PC-9 (cell line): ENCODE measurements at regions not wholly inside any gene's neighbourhood (a gene's known extent, or its start where the extent isn't known, plus 50 kb on each side); places are given as distances from the start of the nearest gene placed in this dataset.

Experiments used
- BruUV-seq: library from RNA; stranded (reverse); fragments of 400-500 nt; replicated peaks from 2 replicates; lab custom pipeline; 2021; lab: Mats Ljungman, UMichigan
- CTCF ChIA-PET: fragments of 300-600 bp; sonication (Branson Sonifier 250); formaldehyde crosslinking; loops from one replicate; lab custom pipeline; 2022; ENCODE audit warnings: antibody characterized with exemption; lab: Charles Lee
- POLR2A ChIA-PET: fragments of 300-600 bp; sonication (Branson Sonifier 250); formaldehyde crosslinking; loops from one replicate; lab custom pipeline; 2022; ENCODE audit warnings: antibody characterized with exemption; ENCODE audit not compliant: unreplicated experiment; lab: Charles Lee
- DNase-seq, 2 experiments: peaks; one replicate each; pipeline versions ENCODE4 v3.0.0 to v3.0.0-alpha.2; 2015 to 2022; ENCODE audit warnings: mixed read lengths in 1 of 2
- H2AFZ ChIP-seq: fragments of 200-600 bp; sonication (generic); 2 replicates; pipeline ENCODE4 v1.8.1; 2017; ENCODE audit warnings: antibody characterized with exemption
- H3F3A ChIP-seq: fragments of 200-600 bp; sonication (generic); 2 replicates; pipeline ENCODE4 v1.8.1; 2017; ENCODE audit warnings: antibody characterized with exemption, mild to moderate bottlenecking, low read depth; ENCODE audit not compliant: insufficient read depth
- H3K27ac ChIP-seq: fragments of 200-600 bp; sonication (generic); 2 replicates; pipeline ENCODE4 v1.6.1; 2016; ENCODE audit warnings: mixed run types
- H3K27me3 ChIP-seq: fragments of 200-600 bp; sonication (generic); 2 replicates; pipeline ENCODE4 v1.6.1; 2016; ENCODE audit warnings: low read depth, mixed run types; ENCODE audit not compliant: insufficient read depth
- H3K36me3 ChIP-seq: fragments of 200-600 bp; sonication (generic); 2 replicates; pipeline ENCODE4 v1.6.1; 2016; ENCODE audit warnings: low read depth, mixed run types
- H3K4me1 ChIP-seq: fragments of 200-600 bp; sonication (generic); replicated peaks from 2 replicates; pipeline ENCODE4 v1.6.1; 2016; ENCODE audit warnings: mixed run types; ENCODE audit not compliant: insufficient read depth
- H3K4me2 ChIP-seq: fragments of 200-600 bp; sonication (generic); 2 replicates; pipeline ENCODE4 v1.6.1; 2017; ENCODE audit warnings: mixed run types
- H3K4me3 ChIP-seq: fragments of 200-600 bp; sonication (generic); 2 replicates; pipeline ENCODE4 v1.6.1; 2016; ENCODE audit warnings: mixed run types
- H3K79me2 ChIP-seq: fragments of 200-600 bp; sonication (generic); 2 replicates; pipeline ENCODE4 v1.6.1; 2017; ENCODE audit warnings: low read depth, mixed run types
- H3K9me2 ChIP-seq: fragments of 200-600 bp; sonication (generic); 2 replicates; pipeline ENCODE4 v1.8.1; 2017; ENCODE audit warnings: mild to moderate bottlenecking; ENCODE audit not compliant: insufficient read depth
- H3K9me3 ChIP-seq: fragments of 200-600 bp; sonication (generic); 2 replicates; pipeline ENCODE4 v1.8.1; 2016; ENCODE audit warnings: low read depth; ENCODE audit not compliant: insufficient read depth
- H4K20me1 ChIP-seq: fragments of 200-600 bp; sonication (generic); 2 replicates; pipeline ENCODE4 v1.8.1; 2017; ENCODE audit not compliant: insufficient read depth
- CTCF ChIP-seq: fragments of 200-600 bp; sonication (generic); conservative IDR thresholded peaks from 2 replicates; pipeline ENCODE4 v1.6.1; 2017; ENCODE audit warnings: mixed run types, antibody characterized with exemption, mild to moderate bottlenecking, moderate library complexity
- EZH2 ChIP-seq: fragments of 200-600 bp; sonication (generic); IDR thresholded peaks from 2 replicates; pipeline ENCODE4 v1.8.0; 2017; ENCODE audit warnings: antibody characterized with exemption, low read depth
- intact Hi-C: fragments of 100-400 bp; cut with micrococcal nuclease; formaldehyde crosslinking; loops from one replicate; pipeline ENCODE4 v1.10.0; 2022; ENCODE audit not compliant: unreplicated experiment

- no peak overlapping the region for H3K4me2 ChIP-seq
- no peak overlapping the region for H3K4me3 ChIP-seq
- no peaks in the 10 kb centered on the region for H3K9me2 ChIP-seq
- H3K36me3 ChIP-seq = no peaks in the 10 kb centered on the region
- H3K4me1 ChIP-seq = no peaks in the 10 kb centered on the region
- TF ChIP-seq CTCF = no peak
- no peak for TF ChIP-seq EZH2
- intact Hi-C loops = no loop called here
- no peak overlapping the region for H3K27ac ChIP-seq
- peaks cover 79% of the 10 kb centered on the region for H3K27me3 ChIP-seq
- no peaks in the 10 kb centered on the region for H3K79me2 ChIP-seq
- H4K20me1 ChIP-seq = no peaks in the 10 kb centered on the region
- H2AFZ ChIP-seq = no peak overlapping the region
- H3K9me3 ChIP-seq = no peaks in the 10 kb centered on the region
- ChIA-PET POLR2A (no interaction called here), CTCF (no interaction called here)
- DNase-seq = no peak
- BruUV-seq = no TSS peak
- no peaks in the 10 kb centered on the region for H3F3A ChIP-seq
Measured at GRCh38 chr10:128739930-128740329, 613.7 kb upstream of the MKI67 start.

- CTCF ChIA-PET = no interaction called here
- Histone ChIP-seq H3K27me3 (peaks cover 70% of the 10 kb centered on the region), H3K4me1 (no peaks in the 10 kb centered on the region), H3K4me3 (no peak overlapping the region), H3K9me3 (no peaks in the 10 kb centered on the region), H3K27ac (no peak overlapping the region), H2AFZ (no peak overlapping the region), H3K9me2 (no peaks in the 10 kb centered on the region), H3K36me3 (no peaks in the 10 kb centered on the region), H3K79me2 (no peaks in the 10 kb centered on the region), H3K4me2 (no peak overlapping the region), H3F3A (no peaks in the 10 kb centered on the region), H4K20me1 (no peaks in the 10 kb centered on the region)
- intact Hi-C loops = no loop called here
- no peak for TF ChIP-seq CTCF
- no peak for TF ChIP-seq EZH2
- no TSS peak for BruUV-seq
- POLR2A ChIA-PET = no interaction called here
- no peak for DNase-seq
Measured at GRCh38 chr10:128741180-128741579, 615.0 kb upstream of the MKI67 start.

- H3K27me3 ChIP-seq = peaks cover 71% of the 10 kb centered on the region
- CTCF ChIA-PET = no interaction called here
- BruUV-seq = no TSS peak
Measured at GRCh38 chr10:128741680-128742079, 615.5 kb upstream of the MKI67 start.

More at GRCh38 chr10:128741680-128742079, 615.5 kb upstream of the MKI67 start:
- TF ChIP-seq CTCF (no peak), EZH2 (no peak)
- Histone ChIP-seq H3K4me2 (no peak overlapping the region), H3K9me3 (no peaks in the 10 kb centered on the region), H3K36me3 (no peaks in the 10 kb centered on the region), H3K4me3 (no peak overlapping the region), H3K79me2 (no peaks in the 10 kb centered on the region), H2AFZ (no peak overlapping the region), H3F3A (no peaks in the 10 kb centered on the region), H3K9me2 (no peaks in the 10 kb centered on the region), H3K4me1 (no peaks in the 10 kb centered on the region), H4K20me1 (no peaks in the 10 kb centered on the region), H3K27ac (no peak overlapping the region)
- POLR2A ChIA-PET = no interaction called here
- DNase-seq = no peak
- intact Hi-C loops = no loop called here
